Osteoblast (primary cell): ENCODE measurements at regions not wholly inside any gene's neighbourhood (a gene's known extent, or its start where the extent isn't known, plus 50 kb on each side); places are given as distances from the start of the nearest gene placed in this dataset.
"Not testable (repeated sequence)": the region's sequence is repeated elsewhere in the genome, so short reads cannot be mapped to it uniquely, and the experiment has no call there.

Source experiments
- DNase-seq: peaks from one replicate; pipeline ENCODE4 v3.0.0; 2011; ENCODE audit warnings: low spot score, mixed read lengths; ENCODE audit not compliant: insufficient read length; ENCODE audit errors: missing footprints
- H2AFZ ChIP-seq: 2 replicates; pipeline ENCODE4 v1.6.0; 2011; ENCODE audit warnings: mild to moderate bottlenecking, low read length
- H3K27ac ChIP-seq: 2 replicates; pipeline ENCODE4 v1.5.1; 2011; ENCODE audit warnings: mild to moderate bottlenecking, low read depth, low read length, moderate library complexity
- H3K27me3 ChIP-seq: 2 replicates; pipeline ENCODE4 v1.6.0; 2012; ENCODE audit warnings: mild to moderate bottlenecking, control low read depth, inconsistent platforms, low read length, moderate library complexity; ENCODE audit not compliant: insufficient read depth
- H3K36me3 ChIP-seq: 2 replicates; pipeline ENCODE4 v1.5.1; 2011; ENCODE audit warnings: mild to moderate bottlenecking, low read length, control low read depth, moderate library complexity; ENCODE audit not compliant: insufficient read depth
- H3K4me1 ChIP-seq: 2 replicates; pipeline ENCODE4 v1.5.1; 2011; ENCODE audit warnings: mild to moderate bottlenecking, low read length, control low read depth, moderate library complexity; ENCODE audit not compliant: insufficient read depth
- H3K4me2 ChIP-seq: 2 replicates; pipeline ENCODE4 v1.6.0; 2011; ENCODE audit warnings: mild to moderate bottlenecking, low read length; ENCODE audit not compliant: insufficient read depth
- H3K4me3 ChIP-seq: fragments of 200-600 bp; sonication (generic); 3 replicates; pipeline ENCODE4 v1.5.1; 2012; ENCODE audit warnings: mild to moderate bottlenecking, low read length, inconsistent platforms; ENCODE audit not compliant: insufficient read depth
- H3K79me2 ChIP-seq: 2 replicates; pipeline ENCODE4 v1.6.0; 2012; ENCODE audit warnings: mild to moderate bottlenecking, low read length, control low read depth, inconsistent platforms; ENCODE audit not compliant: insufficient read depth
- H3K9me3 ChIP-seq: 2 replicates; pipeline ENCODE4 v1.5.1; 2011; ENCODE audit warnings: low read depth, low read length, control low read depth
- H4K20me1 ChIP-seq: 2 replicates; pipeline ENCODE4 v1.6.0; 2012; ENCODE audit warnings: mild to moderate bottlenecking, low read length, control low read depth; ENCODE audit not compliant: insufficient read depth
- CTCF ChIP-seq: IDR thresholded peaks from 2 replicates; pipeline ENCODE4 v1.5.1; 2011; ENCODE audit warnings: mild to moderate bottlenecking, low read depth, low read length, moderate library complexity; ENCODE audit errors: extremely low read depth

- no peaks in the 10 kb centered on the region for H3K4me1 ChIP-seq
- H3K9me3 ChIP-seq: no peaks in the 10 kb centered on the region
- H3K4me2 ChIP-seq: no peak overlapping the region
- H4K20me1 ChIP-seq: no peaks in the 10 kb centered on the region
- no peak for TF ChIP-seq CTCF
- H3K4me3 ChIP-seq: no peak overlapping the region
- H3K36me3 ChIP-seq: no peaks in the 10 kb centered on the region
- H3K27ac ChIP-seq: no peak overlapping the region
- DNase-seq: no peak
- H3K79me2 ChIP-seq: no peaks in the 10 kb centered on the region
- H3K27me3 ChIP-seq: no peaks in the 10 kb centered on the region
- no peak overlapping the region for H2AFZ ChIP-seq
These were observed 154.9 kb upstream of the EPHA4 start for GRCh38 chr2:221726894-221727513.

GRCh38 chr2:221724631-221725203 lies 152.6 kb upstream of the EPHA4 start:
- H2AFZ ChIP-seq: no peak overlapping the region
- H3K27me3 ChIP-seq: no peaks in the 10 kb centered on the region
- no peak for DNase-seq
- no peak overlapping the region for H3K4me3 ChIP-seq
- TF ChIP-seq CTCF: no peak
- H3K27ac ChIP-seq: no peak overlapping the region
- H3K79me2 ChIP-seq: no peaks in the 10 kb centered on the region
- no peaks in the 10 kb centered on the region for H3K4me1 ChIP-seq
- no peak overlapping the region for H3K4me2 ChIP-seq
- H3K36me3 ChIP-seq: no peaks in the 10 kb centered on the region
- H4K20me1 ChIP-seq: no peaks in the 10 kb centered on the region
- H3K9me3 ChIP-seq: no peaks in the 10 kb centered on the region

- H3K36me3 ChIP-seq, H3K9me3 ChIP-seq, H3K79me2 ChIP-seq, H2AFZ ChIP-seq, H3K27ac ChIP-seq, DNase-seq, H3K4me1 ChIP-seq, H3K4me2 ChIP-seq, H3K27me3 ChIP-seq, H3K4me3 ChIP-seq, H4K20me1 ChIP-seq: not testable (repeated sequence)
These were observed 152.0 kb upstream of the EPHA4 start for GRCh38 chr2:221724117-221724516.

- H3K4me3 ChIP-seq: no peak overlapping the region
- DNase-seq: no peak
- peaks cover 7% of the 10 kb centered on the region for H3K4me1 ChIP-seq
- H2AFZ ChIP-seq: no peak overlapping the region
- H3K79me2 ChIP-seq: no peaks in the 10 kb centered on the region
- no peak for TF ChIP-seq CTCF
- no peaks in the 10 kb centered on the region for H3K36me3 ChIP-seq
- no peak overlapping the region for H3K4me2 ChIP-seq
- H3K27me3 ChIP-seq: no peaks in the 10 kb centered on the region
- peak overlapping the region; percentile 38 for H3K27ac ChIP-seq
- H4K20me1 ChIP-seq: no peaks in the 10 kb centered on the region
- H3K9me3 ChIP-seq: peaks cover 2% of the 10 kb centered on the region
These were observed 144.6 kb upstream of the EPHA4 start for GRCh38 chr2:221716426-221717303.
